GM12878 (cell line): ENCODE measurements at regions not wholly inside any gene's neighbourhood (a gene's known extent, or its start where the extent isn't known, plus 50 kb on each side); places are given as distances from the start of the nearest gene placed in this dataset.

Experiments used
- BMI1 ChIP-seq: fragments of 450-650 bp; IDR thresholded peaks from 2 replicates; pipeline ENCODE4 v1.6.1; 2016; ENCODE audit warnings: mild to moderate bottlenecking, moderate library complexity, borderline replicate concordance
- BRCA1 ChIP-seq: IDR thresholded peaks from 2 replicates; pipeline ENCODE4 v1.6.1; 2011; ENCODE audit warnings: low read depth, low read length, improper control_type of control experiment
- CBX3 ChIP-seq: fragments of 200-600 bp; sonication (generic); IDR thresholded peaks from 2 replicates; pipeline ENCODE4 v1.6.1; 2016; ENCODE audit warnings: low read depth, borderline replicate concordance
- CEBPZ ChIP-seq: fragments of 150-350 bp; IDR thresholded peaks from 2 replicates; pipeline ENCODE4 v1.6.1; 2016; ENCODE audit warnings: low read depth, low read length
- CREM ChIP-seq: IDR thresholded peaks from 2 replicates; pipeline ENCODE4 v1.6.1; 2014; ENCODE audit warnings: antibody characterized with exemption, low read depth
- IKZF1 ChIP-seq: fragments of 450-650 bp; conservative IDR thresholded peaks from 2 replicates; pipeline ENCODE4 v1.6.1; 2017; ENCODE audit warnings: antibody characterized with exemption, mild to moderate bottlenecking
- KLF5 ChIP-seq: fragments of 450-650 bp; IDR thresholded peaks from 2 replicates; pipeline ENCODE4 v1.6.1; 2014; ENCODE audit warnings: mild to moderate bottlenecking; ENCODE audit not compliant: partially characterized antibody
- MEF2B ChIP-seq: fragments of 450-650 bp; IDR thresholded peaks from 2 replicates; pipeline ENCODE4 v1.6.1; 2018; ENCODE audit warnings: mild to moderate bottlenecking, moderate library complexity; ENCODE audit not compliant: partially characterized antibody, poor library complexity, severe bottlenecking
- SMAD5 ChIP-seq: IDR thresholded peaks from 2 replicates; pipeline ENCODE4 v1.6.1; 2016; ENCODE audit warnings: antibody characterized with exemption, low read depth
- STAT1 ChIP-seq: fragments of 450-650 bp; conservative IDR thresholded peaks from 2 replicates; pipeline ENCODE4 v1.6.1; 2014; ENCODE audit warnings: antibody characterized with exemption, mild to moderate bottlenecking
- ZNF384 ChIP-seq: IDR thresholded peaks from 2 replicates; pipeline ENCODE4 v1.6.1; 2012; ENCODE audit warnings: low read depth, mild to moderate bottlenecking, low read length, improper control_type of control experiment, borderline replicate concordance
- ZNF687 ChIP-seq: fragments of 450-650 bp; IDR thresholded peaks from 2 replicates; pipeline ENCODE4 v1.6.1; 2017; ENCODE audit warnings: mild to moderate bottlenecking, moderate library complexity

GRCh38 chr22:25485626-25486545, 78.6 kb upstream of the GRK3 start (continued):
- TF ChIP-seq BRCA1: no peak
- no peak for TF ChIP-seq KLF5
- no peak for TF ChIP-seq CBX3
- no peak for TF ChIP-seq STAT1
- no peak for TF ChIP-seq BMI1
- no peak for TF ChIP-seq CEBPZ
- TF ChIP-seq MEF2B: peak; percentile 29
- no peak for TF ChIP-seq ZNF384
- TF ChIP-seq SMAD5: no peak
- peak; percentile 74 for TF ChIP-seq ZNF687
- TF ChIP-seq CREM: peak; percentile 44; the same call in 1 of the 2 replicates
- peak; percentile 94 for TF ChIP-seq IKZF1
